OCI-LY1 (cell line): ENCODE measurements at regions not wholly inside any gene's neighbourhood (a gene's known extent, or its start where the extent isn't known, plus 50 kb on each side); places are given as distances from the start of the nearest gene placed in this dataset.

Experiments
- H2AFZ ChIP-seq: fragments of 200-600 bp; sonication (generic), shearing (Covaris generic); 2 replicates; pipeline ENCODE4 v1.6.0; 2014; ENCODE audit warnings: antibody characterized with exemption, mild to moderate bottlenecking, low read length
- H3F3A ChIP-seq: fragments of 200-600 bp; sonication (generic), shearing (Covaris generic); 2 replicates; pipeline ENCODE4 v1.6.0; 2014; ENCODE audit warnings: mild to moderate bottlenecking, antibody characterized with exemption, low read length, moderate library complexity; ENCODE audit not compliant: insufficient read depth
- H3K27ac ChIP-seq: fragments of 200-600 bp; sonication (generic); 2 replicates; pipeline ENCODE4 v1.5.1; 2014; ENCODE audit warnings: low read length, mixed run types, mild to moderate bottlenecking, low read depth; ENCODE audit not compliant: poor library complexity, severe bottlenecking
- H3K27me3 ChIP-seq: fragments of 200-600 bp; sonication (generic); 2 replicates; pipeline ENCODE4 v1.6.0; 2014; ENCODE audit warnings: antibody characterized with exemption, mild to moderate bottlenecking, low read length, moderate library complexity; ENCODE audit not compliant: insufficient read depth
- H3K36me3 ChIP-seq: fragments of 200-600 bp; sonication (generic); 2 replicates; pipeline ENCODE4 v1.6.1; 2014; ENCODE audit warnings: mild to moderate bottlenecking, antibody characterized with exemption, low read length, moderate library complexity, mixed read lengths; ENCODE audit not compliant: insufficient read depth
- H3K4me1 ChIP-seq: fragments of 200-600 bp; sonication (generic); 2 replicates; pipeline ENCODE4 v1.5.1; 2014; ENCODE audit warnings: mild to moderate bottlenecking, low read length, moderate library complexity; ENCODE audit not compliant: insufficient read depth, severe bottlenecking
- H3K4me2 ChIP-seq: fragments of 200-600 bp; sonication (generic), shearing (Covaris generic); 2 replicates; pipeline ENCODE4 v1.6.1; 2014; ENCODE audit warnings: low read length
- H3K4me3 ChIP-seq: fragments of 200-600 bp; sonication (generic); 2 replicates; pipeline ENCODE4 v1.5.1; 2014; ENCODE audit warnings: low read length, low read depth, mild to moderate bottlenecking, mixed read lengths; ENCODE audit not compliant: poor library complexity, severe bottlenecking
- H3K79me2 ChIP-seq: fragments of 200-600 bp; shearing (Covaris generic); 2 replicates; pipeline ENCODE4 v1.6.1; 2016; ENCODE audit warnings: mixed run types, low read length, mixed read lengths; ENCODE audit not compliant: insufficient read depth
- H3K9ac ChIP-seq: fragments of 200-600 bp; sonication (generic), shearing (Covaris generic); 2 replicates; pipeline ENCODE4 v1.6.1; 2014; ENCODE audit warnings: mild to moderate bottlenecking, low read length, mixed read lengths
- H3K9me2 ChIP-seq: fragments of 200-600 bp; sonication (generic), shearing (Covaris generic); 2 replicates; pipeline ENCODE4 v1.6.1; 2014; ENCODE audit warnings: low read depth, mild to moderate bottlenecking, low read length, mixed read lengths
- H3K9me3 ChIP-seq: fragments of 200-600 bp; shearing (Covaris generic); 2 replicates; pipeline ENCODE4 v1.6.1; 2014; ENCODE audit warnings: low read length, mixed read lengths
- H4K20me1 ChIP-seq: fragments of 200-600 bp; sonication (generic), shearing (Covaris generic); 2 replicates; pipeline ENCODE4 v1.6.0; 2016; ENCODE audit warnings: mild to moderate bottlenecking, low read length; ENCODE audit not compliant: insufficient read depth
- CTCF ChIP-seq: fragments of 200-600 bp; sonication (generic), shearing (Covaris generic); IDR thresholded peaks from 2 replicates; pipeline ENCODE4 v1.5.1; 2017; ENCODE audit warnings: mild to moderate bottlenecking, antibody characterized with exemption, low read length, moderate library complexity, mixed read lengths
- EZH2 ChIP-seq: fragments of 200-600 bp; sonication (generic), shearing (Covaris generic); IDR thresholded peaks from 2 replicates; pipeline ENCODE4 v1.8.0; 2017; ENCODE audit warnings: borderline replicate concordance, mixed run types, mild to moderate bottlenecking, antibody characterized with exemption, low read length, moderate library complexity, mixed read lengths

- no peaks in the 10 kb centered on the region for H3K9me3 ChIP-seq
These were observed 172.2 kb upstream of the ADGRL3 start for GRCh38 chr4:61027939-61028338.

GRCh38 chr4:61036071-61036684 is 163.9 kb upstream of the ADGRL3 start:
- no peaks in the 10 kb centered on the region; the same call in 1 of the 2 replicates for H3K9me2 ChIP-seq
- H3K4me1 ChIP-seq: no peaks in the 10 kb centered on the region
- no peak overlapping the region for H2AFZ ChIP-seq
- H3K4me3 ChIP-seq: no peak overlapping the region
- H3K9me3 ChIP-seq: no peaks in the 10 kb centered on the region
- no peak overlapping the region for H3K4me2 ChIP-seq
- TF ChIP-seq CTCF (no peak), EZH2 (no peak)
- no peak overlapping the region for H3K27ac ChIP-seq
- no peaks in the 10 kb centered on the region for H4K20me1 ChIP-seq
- H3K79me2 ChIP-seq: no peaks in the 10 kb centered on the region
- no peaks in the 10 kb centered on the region for H3K27me3 ChIP-seq
- H3F3A ChIP-seq: no peaks in the 10 kb centered on the region
- no peaks in the 10 kb centered on the region for H3K36me3 ChIP-seq
- no peak overlapping the region for H3K9ac ChIP-seq

More at GRCh38 chr4:61027939-61028338, 172.2 kb upstream of the ADGRL3 start:
- H3K79me2 ChIP-seq: no peaks in the 10 kb centered on the region
- H3K36me3 ChIP-seq: no peaks in the 10 kb centered on the region
- no peaks in the 10 kb centered on the region for H4K20me1 ChIP-seq
- H3K9me2 ChIP-seq: no peaks in the 10 kb centered on the region
- no peaks in the 10 kb centered on the region for H3F3A ChIP-seq
- H3K4me1 ChIP-seq: no peaks in the 10 kb centered on the region
- H3K4me2 ChIP-seq: no peak overlapping the region
- no peak overlapping the region for H3K4me3 ChIP-seq
- no peak overlapping the region for H2AFZ ChIP-seq
- no peaks in the 10 kb centered on the region for H3K27me3 ChIP-seq
- TF ChIP-seq EZH2 (no peak), CTCF (no peak)
- H3K9ac ChIP-seq: no peak overlapping the region
- no peak overlapping the region for H3K27ac ChIP-seq

- H3K27ac ChIP-seq: no peak overlapping the region
- H3K9me2 ChIP-seq: no peaks in the 10 kb centered on the region
- H3K4me2 ChIP-seq: no peak overlapping the region
- H3K9me3 ChIP-seq: no peaks in the 10 kb centered on the region
- no peaks in the 10 kb centered on the region for H4K20me1 ChIP-seq
- no peak overlapping the region for H3K4me3 ChIP-seq
- no peaks in the 10 kb centered on the region for H3F3A ChIP-seq
- no peak overlapping the region for H3K9ac ChIP-seq
- H3K79me2 ChIP-seq: no peaks in the 10 kb centered on the region
- no peaks in the 10 kb centered on the region for H3K4me1 ChIP-seq
- no peak overlapping the region for H2AFZ ChIP-seq
- no peaks in the 10 kb centered on the region for H3K27me3 ChIP-seq
- TF ChIP-seq EZH2 (no peak), CTCF (no peak)
- no peaks in the 10 kb centered on the region for H3K36me3 ChIP-seq
These were observed 158.6 kb upstream of the ADGRL3 start for GRCh38 chr4:61041527-61041926.
